ENCODE measurements at regions not wholly inside any gene's neighbourhood (a gene's known extent, or its start where the extent isn't known, plus 50 kb on each side); places are given as distances from the start of the nearest gene placed in this dataset.

DNA sequence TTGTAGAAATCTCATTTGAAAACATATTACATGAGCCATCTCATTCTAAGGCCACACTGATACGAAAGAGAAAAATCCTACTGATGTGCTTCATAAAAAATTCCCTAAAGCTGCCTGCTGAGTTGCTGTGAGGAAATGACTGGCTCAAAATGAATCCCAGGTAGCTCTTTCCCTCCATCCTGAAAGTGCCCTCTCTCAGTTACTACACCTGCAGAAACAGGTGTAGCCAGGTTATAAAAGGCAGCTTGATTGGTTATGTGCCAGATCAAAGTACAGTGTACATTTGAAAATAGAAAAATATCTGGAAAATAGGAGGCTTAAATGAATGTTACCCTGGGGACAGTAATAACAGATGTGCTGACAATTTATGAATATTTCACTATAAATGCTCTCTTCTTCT lies 833.4 kb upstream of the ADGRL4 start:
- H3K4me3 ChIP-seq (ENCODE audit: low read depth, low read length) = no peak overlapping the region
- no peak for DNase-seq (ENCODE audit: low read depth)

DNA sequence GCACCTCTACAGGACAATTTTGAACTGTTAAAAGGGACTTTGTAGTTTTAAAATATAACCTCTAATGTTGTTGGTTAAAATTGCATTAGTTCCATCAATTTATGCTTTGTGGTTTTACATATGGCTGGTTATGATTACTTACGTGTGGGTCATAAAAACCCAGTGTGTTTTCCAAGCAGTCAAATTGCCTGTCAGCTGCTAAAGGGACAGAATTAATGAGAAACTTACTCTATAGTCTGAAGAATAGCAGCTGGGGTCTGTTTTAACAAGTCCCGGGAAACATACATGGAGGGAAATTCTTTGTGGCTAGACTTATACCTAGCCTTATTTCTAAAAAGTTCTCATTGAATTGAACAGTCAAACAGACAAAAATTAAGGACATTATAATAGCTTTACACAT lies 820.9 kb upstream of the ADGRL4 start:
- H3K4me3 ChIP-seq (ENCODE audit: low read depth, low read length) = no peak overlapping the region
- DNase-seq (ENCODE audit: low read depth) = no peak

- DNase-seq (ENCODE audit: low read depth) = no peak
- no peak overlapping the region for H3K4me3 ChIP-seq (ENCODE audit: low read depth, low read length)
Measured at GRCh38 chr1:79825551-79825950, 819.0 kb upstream of the ADGRL4 start.

DNA sequence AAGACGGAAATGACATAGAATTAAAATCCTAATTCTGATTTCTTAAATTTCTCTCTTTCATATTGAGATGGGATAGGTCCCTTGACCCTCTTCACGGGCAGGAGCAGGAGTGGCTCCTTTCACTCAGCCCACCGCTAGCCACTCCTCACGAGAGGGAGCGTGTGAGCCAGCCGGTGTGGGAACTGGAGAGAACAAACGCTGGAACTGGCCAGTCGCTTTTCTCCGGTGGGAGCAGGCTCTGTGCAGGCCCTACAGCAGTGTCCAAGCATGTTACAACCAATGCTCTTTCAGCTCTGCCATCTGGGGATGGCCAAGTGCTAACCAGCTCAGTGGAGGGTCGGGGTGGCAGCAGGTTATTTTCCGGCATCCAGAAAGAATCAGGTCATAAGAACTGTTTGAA lies 815.5 kb upstream of the ADGRL4 start:
- H3K4me3 ChIP-seq (ENCODE audit: low read depth, low read length) = no peak overlapping the region
- no peak for DNase-seq (ENCODE audit: low read depth)

GRCh38 chr1:79819140-79819539 lies 812.6 kb upstream of the ADGRL4 start:
- DNase-seq (ENCODE audit: low read depth) = no peak
- no peak overlapping the region for H3K4me3 ChIP-seq (ENCODE audit: low read depth, low read length)

DNA sequence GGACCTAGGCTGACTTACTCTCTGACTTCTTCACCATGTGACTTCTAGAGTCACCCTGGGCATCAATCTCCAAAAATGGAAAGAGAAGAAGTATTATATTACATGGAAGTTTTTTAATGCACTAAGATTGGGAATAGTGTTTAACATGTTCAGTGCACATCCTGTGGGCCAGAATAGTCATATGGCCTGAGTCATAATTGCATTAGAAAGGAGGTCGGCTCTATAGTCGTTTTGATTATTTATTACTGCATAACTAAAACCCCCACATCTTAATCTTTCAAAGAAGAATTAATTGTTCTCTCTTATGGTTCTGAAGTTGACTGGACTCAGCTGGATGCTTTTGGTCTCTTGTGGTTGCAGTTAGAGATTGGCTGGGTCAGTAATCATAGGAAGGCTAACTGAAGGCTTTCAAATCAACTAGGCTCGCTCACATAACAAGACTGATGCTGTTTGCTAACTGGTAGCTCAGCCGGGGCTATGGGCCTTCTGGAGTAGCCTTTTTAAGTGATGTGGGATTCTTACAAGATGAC lies 810.6 kb upstream of the ADGRL4 start:
- H3K4me3 ChIP-seq (ENCODE audit: low read depth, low read length) = no peak overlapping the region
- DNase-seq (ENCODE audit: low read depth) = no peak

- no peak for DNase-seq (ENCODE audit: low read depth)
- H3K4me3 ChIP-seq (ENCODE audit: low read depth, low read length) = no peak overlapping the region
Measured at GRCh38 chr1:79815115-79815514, 808.6 kb upstream of the ADGRL4 start.

GRCh38 chr1:79811173-79811572 lies 804.6 kb upstream of the ADGRL4 start:
- DNase-seq (ENCODE audit: low read depth) = peak; percentile 24
- H3K4me3 ChIP-seq (ENCODE audit: low read depth, low read length) = no peak overlapping the region

DNA sequence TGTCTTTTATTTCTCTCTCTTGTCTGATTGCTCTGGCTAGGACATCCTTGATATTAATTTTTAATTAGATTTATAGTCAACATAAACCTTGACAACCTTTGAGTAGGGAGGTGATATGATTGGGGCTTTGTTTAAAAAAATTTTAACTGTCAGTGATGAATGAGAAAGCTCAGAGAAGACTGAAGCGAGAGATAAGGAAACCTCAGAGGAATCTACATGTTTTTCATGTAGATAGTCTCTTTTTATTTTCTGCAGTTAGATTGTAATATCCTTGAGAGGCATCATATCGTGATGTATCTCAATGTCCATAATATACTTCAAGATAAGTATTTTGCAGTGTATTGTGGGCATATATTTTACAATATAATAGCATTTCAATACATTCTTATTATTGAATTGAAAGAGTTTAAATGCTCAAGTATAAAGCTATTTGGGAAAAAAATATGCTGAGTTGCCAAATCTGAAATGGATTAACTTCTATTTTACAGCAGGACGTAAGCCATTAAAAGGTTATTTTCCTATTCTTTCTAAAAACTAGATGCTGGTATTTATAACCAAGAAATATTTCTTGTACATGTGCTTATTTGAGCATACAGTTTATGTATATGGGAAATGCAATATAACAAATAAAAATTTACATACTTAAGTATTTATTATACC lies 802.4 kb upstream of the ADGRL4 start:
- no peak for DNase-seq (ENCODE audit: low read depth)
- H3K4me3 ChIP-seq (ENCODE audit: low read depth, low read length) = no peak overlapping the region

GRCh38 chr1:79807816-79808215 lies 801.3 kb upstream of the ADGRL4 start:
- H3K4me3 ChIP-seq (ENCODE audit: low read depth, low read length) = no peak overlapping the region
- DNase-seq (ENCODE audit: low read depth) = no peak

DNA sequence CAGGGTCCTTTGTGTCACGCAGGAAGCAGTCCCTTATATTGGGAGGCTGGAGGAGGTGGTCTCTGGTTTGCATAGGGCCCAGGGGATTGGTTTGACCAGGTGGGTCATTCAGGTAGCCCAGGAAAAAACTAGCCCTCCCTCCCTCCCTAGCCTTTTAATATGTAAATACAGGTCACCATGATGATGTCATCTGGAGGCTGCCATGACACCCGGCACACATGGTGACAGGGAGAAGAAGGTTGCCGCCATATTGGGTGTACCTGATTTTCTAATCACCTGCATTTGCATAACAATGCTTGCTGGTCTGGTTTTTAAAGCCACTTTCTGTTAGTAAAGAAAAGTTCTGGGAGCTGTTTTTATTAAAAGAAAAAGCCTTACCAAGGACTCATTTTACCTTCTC lies 791.0 kb upstream of the ADGRL4 start:
- DNase-seq (ENCODE audit: low read depth) = no peak
- H3K4me3 ChIP-seq (ENCODE audit: low read depth, low read length) = no peak overlapping the region

GRCh38 chr1:79796434-79796833 lies 789.9 kb upstream of the ADGRL4 start:
- H3K4me3 ChIP-seq (ENCODE audit: low read depth, low read length) = no peak overlapping the region
- DNase-seq (ENCODE audit: low read depth) = no peak

- H3K4me3 ChIP-seq (ENCODE audit: low read depth, low read length) = no peak overlapping the region
- DNase-seq (ENCODE audit: low read depth) = peak; percentile 11
Measured at GRCh38 chr1:79792219-79792930, 785.8 kb upstream of the ADGRL4 start.

GRCh38 chr1:79791488-79792218 lies 785.1 kb upstream of the ADGRL4 start:
- no peak for DNase-seq (ENCODE audit: low read depth)
- H3K4me3 ChIP-seq (ENCODE audit: low read depth, low read length) = no peak overlapping the region

DNA sequence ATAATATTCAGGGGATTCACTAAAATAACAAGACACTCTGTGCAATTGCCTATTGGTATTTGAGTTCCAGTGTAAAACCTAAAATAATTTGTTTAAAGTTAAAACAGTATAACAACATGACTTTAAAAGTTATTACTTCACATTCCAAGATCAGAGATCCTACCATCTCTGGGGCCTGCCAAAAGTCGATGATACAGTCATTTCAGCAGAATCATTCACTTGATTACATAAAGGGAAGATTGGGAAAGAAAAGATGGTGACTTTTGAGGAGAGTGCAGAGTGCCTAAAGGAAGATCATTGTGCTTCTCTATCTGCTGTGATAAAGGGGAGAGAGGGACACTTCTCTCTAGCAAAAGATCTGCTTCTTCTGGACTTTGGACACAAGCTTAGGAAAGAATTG lies 784.4 kb upstream of the ADGRL4 start:
- H3K4me3 ChIP-seq (ENCODE audit: low read depth, low read length) = no peak overlapping the region
- DNase-seq (ENCODE audit: low read depth) = no peak

GRCh38 chr1:79787631-79788030 lies 781.1 kb upstream of the ADGRL4 start:
- H3K4me3 ChIP-seq (ENCODE audit: low read depth, low read length) = no peak overlapping the region
- no peak for DNase-seq (ENCODE audit: low read depth)

- DNase-seq (ENCODE audit: low read depth) = no peak
- no peak overlapping the region for H3K4me3 ChIP-seq (ENCODE audit: low read depth, low read length)
Measured at GRCh38 chr1:79785964-79786363, 779.4 kb upstream of the ADGRL4 start.

GRCh38 chr1:79785561-79785960 lies 779.0 kb upstream of the ADGRL4 start:
- no peak overlapping the region for H3K4me3 ChIP-seq (ENCODE audit: low read depth, low read length)
- no peak for DNase-seq (ENCODE audit: low read depth)

GRCh38 chr1:79781261-79781660 lies 774.7 kb upstream of the ADGRL4 start:
- no peak for DNase-seq (ENCODE audit: low read depth)
- no peak overlapping the region for H3K4me3 ChIP-seq (ENCODE audit: low read depth, low read length)

DNA sequence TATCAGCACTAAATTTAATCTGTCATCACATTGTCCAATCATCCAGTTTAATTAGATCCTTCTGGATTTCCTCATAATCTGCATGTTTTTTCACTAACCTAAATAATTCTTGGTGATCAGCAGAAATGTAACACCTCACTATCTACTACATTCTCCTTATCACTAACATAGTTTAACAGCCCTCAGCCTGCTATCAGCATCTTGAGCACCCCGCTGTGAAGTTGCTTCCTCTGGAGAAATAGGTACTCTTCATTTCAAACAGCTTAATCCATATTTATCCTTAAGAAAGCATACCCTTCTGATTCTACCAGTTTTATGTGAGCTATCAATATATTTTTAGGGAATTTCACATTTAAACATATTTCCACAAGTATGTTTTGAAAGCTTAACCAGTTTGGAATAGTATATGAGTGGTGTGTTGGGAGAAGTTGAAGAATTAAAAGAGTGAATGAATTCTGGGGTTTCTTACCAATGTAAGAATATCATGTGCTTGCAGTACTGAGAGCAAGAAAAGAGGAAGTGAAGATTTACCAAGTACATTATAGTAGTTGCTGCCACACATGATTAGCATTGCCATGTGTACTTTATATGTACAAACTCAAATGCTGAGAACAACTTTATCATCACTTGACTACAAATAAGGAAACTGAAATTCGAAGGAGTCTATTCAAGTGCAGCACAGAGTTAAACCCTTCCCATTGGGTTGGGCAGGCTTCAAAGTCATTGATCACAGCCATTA lies 771.1 kb upstream of the ADGRL4 start:
- H3K4me3 ChIP-seq (ENCODE audit: low read depth, low read length) = no peak overlapping the region
- no peak for DNase-seq (ENCODE audit: low read depth)

Data from skeletal muscle cell (primary cell).